Testis (tissue), 2 donors: ENCODE measurements at regions not wholly inside any gene's neighbourhood (a gene's known extent, or its start where the extent isn't known, plus 50 kb on each side); places are given as distances from the start of the nearest gene placed in this dataset.

Source experiments
- DNase-seq: peaks from one replicate; pipeline ENCODE4 v3.0.0-alpha.2; 2019
- H3K27ac ChIP-seq, 2 donors: fragments of 200-600 bp; sonication (generic); one replicate each; pipeline ENCODE4 v1.5.1; 2019
- H3K27me3 ChIP-seq: fragments of 200-600 bp; sonication (generic); one replicate; pipeline ENCODE4 v1.5.1; 2019
- H3K36me3 ChIP-seq: fragments of 200-600 bp; sonication (generic); one replicate; pipeline ENCODE4 v1.5.1; 2017; ENCODE audit warnings: low read depth; ENCODE audit errors: missing control alignments
- H3K4me1 ChIP-seq: fragments of 200-600 bp; sonication (generic); one replicate; pipeline ENCODE4 v1.5.1; 2019
- H3K4me3 ChIP-seq, 2 donors: fragments of 200-600 bp; sonication (generic); one replicate each; pipeline ENCODE4 v1.5.1; 2017 to 2019
- H3K9me3 ChIP-seq: fragments of 200-600 bp; sonication (generic); one replicate; pipeline ENCODE4 v1.5.1; 2017
- CTCF ChIP-seq, 3 experiments: fragments of 450-650 bp in 2 of 3; fragments of 200-600 bp in 1 of 3; sonication (generic) in 1 of 3; IDR thresholded peaks; one replicate each; pipeline ENCODE4 v1.5.1; 2016 to 2019; ENCODE audit warnings: antibody characterized with exemption in 3 of 3, mild to moderate bottlenecking in 2 of 3, moderate library complexity in 1 of 3
- POLR2A ChIP-seq: fragments of 450-650 bp; IDR thresholded peaks from one replicate; pipeline ENCODE4 v1.6.1; 2017; ENCODE audit warnings: antibody characterized with exemption, mild to moderate bottlenecking, moderate library complexity
- WGBS, 2 donors: methylation state at CpG; one replicate each; pipeline ENCODE4 v1.1.5; 2018; 5-methylcytosine and 5-hydroxymethylcytosine counted together
- intact Hi-C: fragments of 100-400 bp; cut with DNase I; formaldehyde crosslinking; loops from one replicate; pipeline ENCODE4 v1.15.1; 2023; ENCODE audit warnings: low total_unique reads

GRCh38 chr5:54860321-54860720 lies 125.1 kb downstream of the ESM1 start:
- Histone ChIP-seq H3K4me1 (peaks cover 4% of the 10 kb centered on the region), H3K27ac (no peak overlapping the region), H3K4me3 (no peak overlapping the region), H3K27me3 (no peaks in the 10 kb centered on the region), H3K9me3 (no peaks in the 10 kb centered on the region), H3K36me3 (no peaks in the 10 kb centered on the region)
- WGBS, 2 donors: 88 to 94% methylated on average over 2 of the region's 2 CpGs
- TF ChIP-seq POLR2A (no peak), CTCF (IDR thresholded peaks at IDR 0.05) (no peak)
- intact Hi-C loops: no loop called here
- DNase-seq: no peak

- intact Hi-C loops: no loop called here
- no peak for TF ChIP-seq POLR2A
- no peak for TF ChIP-seq CTCF (IDR thresholded peaks at IDR 0.05)
- H3K4me3 ChIP-seq: no peak overlapping the region
Measured at GRCh38 chr5:54859316-54859715, 126.1 kb downstream of the ESM1 start.

GRCh38 chr5:54854883-54855581 lies 130.4 kb downstream of the ESM1 start:
- 87 to 89% methylated on average over 5 of the region's 5 CpGs for WGBS, 2 donors
- Histone ChIP-seq H3K9me3 (no peaks in the 10 kb centered on the region), H3K4me3 (no peak overlapping the region), H3K27ac (no peak overlapping the region), H3K36me3 (no peaks in the 10 kb centered on the region), H3K27me3 (no peaks in the 10 kb centered on the region), H3K4me1 (no peaks in the 10 kb centered on the region)
- intact Hi-C loops: no loop called here
- no peak for TF ChIP-seq POLR2A
- no peak for TF ChIP-seq CTCF (IDR thresholded peaks at IDR 0.05)
- no peak for DNase-seq

More at GRCh38 chr5:54859316-54859715, 126.1 kb downstream of the ESM1 start:
- no peak for DNase-seq
- H3K9me3 ChIP-seq: no peaks in the 10 kb centered on the region
- no peak overlapping the region for H3K27ac ChIP-seq
- no peaks in the 10 kb centered on the region for H3K36me3 ChIP-seq
- peaks cover 4% of the 10 kb centered on the region for H3K4me1 ChIP-seq
- no peaks in the 10 kb centered on the region for H3K27me3 ChIP-seq

DNA sequence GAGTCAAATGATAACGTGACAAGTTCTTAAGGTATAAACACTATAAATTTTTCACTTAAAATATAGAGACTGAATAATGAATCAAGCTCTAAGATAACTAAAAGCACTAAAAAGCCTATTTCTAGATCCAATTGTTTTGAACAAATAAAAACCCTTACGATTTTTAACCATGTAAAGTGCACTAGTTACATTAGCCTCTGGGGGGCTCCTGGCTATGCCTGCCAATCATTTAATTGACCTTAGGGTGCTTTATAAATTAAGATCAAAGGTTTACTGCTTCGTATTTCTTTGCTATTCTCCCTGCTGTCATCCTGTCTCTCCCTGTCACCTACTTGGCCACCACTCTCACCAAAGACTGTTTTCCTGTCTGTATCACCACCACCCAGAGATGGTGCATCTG lies 133.4 kb downstream of the ESM1 start:
- no peak overlapping the region for H3K4me3 ChIP-seq
- H3K4me1 ChIP-seq: no peaks in the 10 kb centered on the region
- TF ChIP-seq POLR2A: no peak
- no peak for TF ChIP-seq CTCF (IDR thresholded peaks at IDR 0.05)
- H3K9me3 ChIP-seq: no peaks in the 10 kb centered on the region
- DNase-seq: no peak
- intact Hi-C loops: no loop called here
- no peaks in the 10 kb centered on the region for H3K27me3 ChIP-seq
- 65% methylated on average over 3 of the region's 3 CpGs for WGBS, 2 donors
- no peaks in the 10 kb centered on the region for H3K36me3 ChIP-seq
- no peak overlapping the region for H3K27ac ChIP-seq

- H3K4me3 ChIP-seq: no peak overlapping the region
- no peaks in the 10 kb centered on the region for H3K27me3 ChIP-seq
- TF ChIP-seq POLR2A: no peak
- no peak for TF ChIP-seq CTCF (IDR thresholded peaks at IDR 0.05)
- no peak overlapping the region for H3K27ac ChIP-seq
- H3K9me3 ChIP-seq: no peaks in the 10 kb centered on the region
- WGBS, 2 donors: 77 to 81% methylated on average over 4 of the region's 4 CpGs
- no peaks in the 10 kb centered on the region for H3K4me1 ChIP-seq
- H3K36me3 ChIP-seq: no peaks in the 10 kb centered on the region
- DNase-seq: no peak
- intact Hi-C loops: no loop called here
Measured at GRCh38 chr5:54851449-54851848, 133.9 kb downstream of the ESM1 start.
